ENCODE measurements at regions not wholly inside any gene's neighbourhood (a gene's known extent, or its start where the extent isn't known, plus 50 kb on each side); places are given as distances from the start of the nearest gene placed in this dataset.

GRCh38 chr3:178406206-178406605, 130.0 kb upstream of the KCNMB2 start:
- ATAC-seq: no peak
- intact Hi-C loops (cut with DNase I): no loop called here

GRCh38 chr3:178415384-178415783, 120.9 kb upstream of the KCNMB2 start:
- WGBS (ENCODE audit: insufficient coverage, low coverage, low lambda C conversion rate, missing lambda C conversion rate): 80% methylated on average over 8 of the region's 8 CpGs
- Histone ChIP-seq H3K27ac (no peak overlapping the region), H3K4me3 (no peak overlapping the region), H3K27me3 (no peaks in the 10 kb centered on the region), H3K9me3 (no peaks in the 10 kb centered on the region), H3K4me1 (no peaks in the 10 kb centered on the region), H3K36me3 (no peaks in the 10 kb centered on the region)
- intact Hi-C loops (cut with DNase I): no loop called here
- TF ChIP-seq CTCF (IDR thresholded peaks at IDR 0.05) (no peak), POLR2A (IDR thresholded peaks at IDR 0.05) (no peak)
- ATAC-seq: no peak
- DNase-seq: no peak

More at GRCh38 chr3:178406206-178406605, 130.0 kb upstream of the KCNMB2 start:
- Histone ChIP-seq H3K4me1 (no peaks in the 10 kb centered on the region), H3K36me3 (no peaks in the 10 kb centered on the region), H3K27me3 (no peaks in the 10 kb centered on the region), H3K9me3 (no peaks in the 10 kb centered on the region), H3K27ac (no peak overlapping the region), H3K4me3 (no peak overlapping the region)
- 35% methylated on average over 3 of the region's 3 CpGs for WGBS (ENCODE audit: insufficient coverage, low coverage, low lambda C conversion rate, missing lambda C conversion rate)
- no peak for DNase-seq
- no peak for TF ChIP-seq CTCF (IDR thresholded peaks at IDR 0.05)
- TF ChIP-seq POLR2A (IDR thresholded peaks at IDR 0.05): no peak

GRCh38 chr3:178417736-178418135, 118.5 kb upstream of the KCNMB2 start:
- intact Hi-C loops (cut with DNase I): no loop called here
- H3K4me1 ChIP-seq: no peaks in the 10 kb centered on the region
- H3K9me3 ChIP-seq: no peaks in the 10 kb centered on the region
- ATAC-seq (no peak), DNase-seq (no peak)
- H3K27ac ChIP-seq: no peak overlapping the region
- no peaks in the 10 kb centered on the region for H3K27me3 ChIP-seq
- 78% methylated on average over 4 of the region's 4 CpGs for WGBS (ENCODE audit: insufficient coverage, low coverage, low lambda C conversion rate, missing lambda C conversion rate)
- H3K4me3 ChIP-seq: no peak overlapping the region
- H3K36me3 ChIP-seq: no peaks in the 10 kb centered on the region
- TF ChIP-seq CTCF (IDR thresholded peaks at IDR 0.05) (no peak), POLR2A (IDR thresholded peaks at IDR 0.05) (no peak)

GRCh38 chr3:178419071-178419470, 117.2 kb upstream of the KCNMB2 start:
- H3K27ac ChIP-seq: no peak overlapping the region
- no peaks in the 10 kb centered on the region for H3K4me1 ChIP-seq
- DNase-seq (no peak), ATAC-seq (peak in 3 of 4 donors; percentile 35 to 88 (median 36))
- H3K36me3 ChIP-seq: no peaks in the 10 kb centered on the region
- H3K9me3 ChIP-seq: no peaks in the 10 kb centered on the region
- no peaks in the 10 kb centered on the region for H3K27me3 ChIP-seq
- WGBS (ENCODE audit: insufficient coverage, low coverage, low lambda C conversion rate, missing lambda C conversion rate): 23% methylated on average over 4 of the region's 4 CpGs
- TF ChIP-seq CTCF (IDR thresholded peaks at IDR 0.05) (no peak), POLR2A (IDR thresholded peaks at IDR 0.05) (no peak)
- intact Hi-C loops (cut with DNase I): no loop called here
- no peak overlapping the region for H3K4me3 ChIP-seq

GRCh38 chr3:178420033-178420432, 116.2 kb upstream of the KCNMB2 start:
- H3K27ac ChIP-seq: no peak overlapping the region
- 73% methylated on average over 1 of the region's 1 CpG for WGBS (ENCODE audit: insufficient coverage, low coverage, low lambda C conversion rate, missing lambda C conversion rate)
- no peaks in the 10 kb centered on the region for H3K27me3 ChIP-seq
- ATAC-seq (no peak), DNase-seq (no peak)
- H3K9me3 ChIP-seq: no peaks in the 10 kb centered on the region
- no peaks in the 10 kb centered on the region for H3K4me1 ChIP-seq
- intact Hi-C loops (cut with DNase I): no loop called here
- H3K36me3 ChIP-seq: no peaks in the 10 kb centered on the region
- no peak overlapping the region for H3K4me3 ChIP-seq
- TF ChIP-seq POLR2A (IDR thresholded peaks at IDR 0.05): no peak
- no peak for TF ChIP-seq CTCF (IDR thresholded peaks at IDR 0.05)
